PC-9 (cell line): ENCODE measurements at regions not wholly inside any gene's neighbourhood (a gene's known extent, or its start where the extent isn't known, plus 50 kb on each side); places are given as distances from the start of the nearest gene placed in this dataset.

Source experiments
- BruUV-seq: library from RNA; stranded (reverse); fragments of 400-500 nt; replicated peaks from 2 replicates; lab custom pipeline; 2021; lab: Mats Ljungman, UMichigan
- CTCF ChIA-PET: fragments of 300-600 bp; sonication (Branson Sonifier 250); formaldehyde crosslinking; loops from one replicate; lab custom pipeline; 2022; ENCODE audit warnings: antibody characterized with exemption; lab: Charles Lee
- POLR2A ChIA-PET: fragments of 300-600 bp; sonication (Branson Sonifier 250); formaldehyde crosslinking; loops from one replicate; lab custom pipeline; 2022; ENCODE audit warnings: antibody characterized with exemption; ENCODE audit not compliant: unreplicated experiment; lab: Charles Lee
- DNase-seq, 2 experiments: peaks; one replicate each; pipeline versions ENCODE4 v3.0.0 to v3.0.0-alpha.2; 2015 to 2022; ENCODE audit warnings: mixed read lengths in 1 of 2
- H2AFZ ChIP-seq: fragments of 200-600 bp; sonication (generic); 2 replicates; pipeline ENCODE4 v1.8.1; 2017; ENCODE audit warnings: antibody characterized with exemption
- H3F3A ChIP-seq: fragments of 200-600 bp; sonication (generic); 2 replicates; pipeline ENCODE4 v1.8.1; 2017; ENCODE audit warnings: antibody characterized with exemption, mild to moderate bottlenecking, low read depth; ENCODE audit not compliant: insufficient read depth
- H3K27ac ChIP-seq: fragments of 200-600 bp; sonication (generic); 2 replicates; pipeline ENCODE4 v1.6.1; 2016; ENCODE audit warnings: mixed run types
- H3K27me3 ChIP-seq: fragments of 200-600 bp; sonication (generic); 2 replicates; pipeline ENCODE4 v1.6.1; 2016; ENCODE audit warnings: low read depth, mixed run types; ENCODE audit not compliant: insufficient read depth
- H3K36me3 ChIP-seq: fragments of 200-600 bp; sonication (generic); 2 replicates; pipeline ENCODE4 v1.6.1; 2016; ENCODE audit warnings: low read depth, mixed run types
- H3K4me1 ChIP-seq: fragments of 200-600 bp; sonication (generic); replicated peaks from 2 replicates; pipeline ENCODE4 v1.6.1; 2016; ENCODE audit warnings: mixed run types; ENCODE audit not compliant: insufficient read depth
- H3K4me2 ChIP-seq: fragments of 200-600 bp; sonication (generic); 2 replicates; pipeline ENCODE4 v1.6.1; 2017; ENCODE audit warnings: mixed run types
- H3K4me3 ChIP-seq: fragments of 200-600 bp; sonication (generic); 2 replicates; pipeline ENCODE4 v1.6.1; 2016; ENCODE audit warnings: mixed run types
- H3K79me2 ChIP-seq: fragments of 200-600 bp; sonication (generic); 2 replicates; pipeline ENCODE4 v1.6.1; 2017; ENCODE audit warnings: low read depth, mixed run types
- H3K9me2 ChIP-seq: fragments of 200-600 bp; sonication (generic); 2 replicates; pipeline ENCODE4 v1.8.1; 2017; ENCODE audit warnings: mild to moderate bottlenecking; ENCODE audit not compliant: insufficient read depth
- H3K9me3 ChIP-seq: fragments of 200-600 bp; sonication (generic); 2 replicates; pipeline ENCODE4 v1.8.1; 2016; ENCODE audit warnings: low read depth; ENCODE audit not compliant: insufficient read depth
- H4K20me1 ChIP-seq: fragments of 200-600 bp; sonication (generic); 2 replicates; pipeline ENCODE4 v1.8.1; 2017; ENCODE audit not compliant: insufficient read depth
- CTCF ChIP-seq: fragments of 200-600 bp; sonication (generic); conservative IDR thresholded peaks from 2 replicates; pipeline ENCODE4 v1.6.1; 2017; ENCODE audit warnings: mixed run types, antibody characterized with exemption, mild to moderate bottlenecking, moderate library complexity
- EZH2 ChIP-seq: fragments of 200-600 bp; sonication (generic); IDR thresholded peaks from 2 replicates; pipeline ENCODE4 v1.8.0; 2017; ENCODE audit warnings: antibody characterized with exemption, low read depth
- intact Hi-C: fragments of 100-400 bp; cut with micrococcal nuclease; formaldehyde crosslinking; loops from one replicate; pipeline ENCODE4 v1.10.0; 2022; ENCODE audit not compliant: unreplicated experiment

- Histone ChIP-seq H4K20me1 (no peaks in the 10 kb centered on the region), H3K9me2 (no peaks in the 10 kb centered on the region), H2AFZ (no peak overlapping the region), H3K4me1 (no peaks in the 10 kb centered on the region), H3K4me3 (no peak overlapping the region), H3K9me3 (no peaks in the 10 kb centered on the region), H3F3A (no peaks in the 10 kb centered on the region), H3K79me2 (no peaks in the 10 kb centered on the region), H3K4me2 (no peak overlapping the region), H3K27ac (no peak overlapping the region), H3K27me3 (no peaks in the 10 kb centered on the region), H3K36me3 (no peaks in the 10 kb centered on the region)
- no TSS peak for BruUV-seq
- no peak for DNase-seq
- ChIA-PET CTCF (no interaction called here), POLR2A (no interaction called here)
- TF ChIP-seq EZH2 = no peak
- TF ChIP-seq CTCF = no peak
- intact Hi-C loops = no loop called here
These were observed 886.5 kb downstream of the CENPC start for GRCh38 chr4:66658809-66659208.

- TF ChIP-seq CTCF = no peak
- TF ChIP-seq EZH2 = no peak
- no peaks in the 10 kb centered on the region for H4K20me1 ChIP-seq
- no peaks in the 10 kb centered on the region for H3F3A ChIP-seq
- H3K36me3 ChIP-seq = no peaks in the 10 kb centered on the region
- H3K27me3 ChIP-seq = no peaks in the 10 kb centered on the region
- BruUV-seq = no TSS peak
- ChIA-PET CTCF (no interaction called here), POLR2A (no interaction called here)
- no peak overlapping the region for H2AFZ ChIP-seq
- H3K79me2 ChIP-seq = no peaks in the 10 kb centered on the region
- H3K9me2 ChIP-seq = no peaks in the 10 kb centered on the region
- H3K4me3 ChIP-seq = no peak overlapping the region
- H3K4me1 ChIP-seq = no peaks in the 10 kb centered on the region
- no peak overlapping the region for H3K27ac ChIP-seq
- intact Hi-C loops = no loop called here
- H3K4me2 ChIP-seq = no peak overlapping the region
- H3K9me3 ChIP-seq = no peaks in the 10 kb centered on the region
- DNase-seq = no peak
These were observed 889.8 kb downstream of the CENPC start for GRCh38 chr4:66655505-66655904.

- H3F3A ChIP-seq = no peaks in the 10 kb centered on the region
- H3K4me3 ChIP-seq = no peak overlapping the region
- H3K27me3 ChIP-seq = no peaks in the 10 kb centered on the region
- H3K27ac ChIP-seq = no peak overlapping the region
- POLR2A ChIA-PET = no interaction called here
- no peaks in the 10 kb centered on the region for H3K4me1 ChIP-seq
- no peak overlapping the region for H3K4me2 ChIP-seq
- TF ChIP-seq EZH2 (no peak), CTCF (no peak)
- no peak for DNase-seq
- H4K20me1 ChIP-seq = no peaks in the 10 kb centered on the region
- no peaks in the 10 kb centered on the region for H3K79me2 ChIP-seq
- intact Hi-C loops = no loop called here
- CTCF ChIA-PET = no interaction called here
- H3K9me3 ChIP-seq = no peaks in the 10 kb centered on the region
- H3K9me2 ChIP-seq = no peaks in the 10 kb centered on the region
- H3K36me3 ChIP-seq = no peaks in the 10 kb centered on the region
- H2AFZ ChIP-seq = no peak overlapping the region
- no TSS peak for BruUV-seq
These were observed 891.4 kb downstream of the CENPC start for GRCh38 chr4:66653937-66654336.
